H1 (cell line): ENCODE measurements at regions not wholly inside any gene's neighbourhood (a gene's known extent, or its start where the extent isn't known, plus 50 kb on each side); places are given as distances from the start of the nearest gene placed in this dataset.

Experiments
- CTCF ChIA-PET: fragments of 300-600 bp; sonication (Branson Sonifier 250); formaldehyde crosslinking; loops from one replicate; lab custom pipeline; 2021; ENCODE audit not compliant: partially characterized antibody; lab: Charles Lee
- POLR2A ChIA-PET: fragments of 300-600 bp; sonication (Branson Sonifier 250); formaldehyde crosslinking; loops from one replicate; lab custom pipeline; 2021; ENCODE audit warnings: inconsistent platforms; ENCODE audit not compliant: partially characterized antibody; lab: Charles Lee
- DNase-seq, 2 experiments: peaks; one replicate each; pipeline versions ENCODE4 v3.0.0 to v3.0.0-alpha.2; 2010 to 2022; ENCODE audit warnings: low spot score in 2 of 2, low read depth in 1 of 2, mixed read lengths in 1 of 2
- FAIRE-seq: peaks from 2 replicates; lab custom pipeline; 2011; peaks lifted over from hg19 to GRCh38; lab: Jason Lieb, UNC
- H2AFZ ChIP-seq: 2 replicates; pipeline ENCODE4 v1.8.1; 2012; ENCODE audit warnings: low read length, inconsistent platforms
- H2AK5ac ChIP-seq: 2 replicates; pipeline ENCODE4 v1.6.1; 2013; ENCODE audit warnings: low read depth, low read length
- H2BK120ac ChIP-seq: replicated peaks from 2 replicates; pipeline ENCODE3; 2013; ENCODE audit warnings: low read depth, low read length, inconsistent platforms
- H2BK12ac ChIP-seq: 2 replicates; pipeline ENCODE4 v1.6.1; 2013; ENCODE audit warnings: low read depth, low read length
- H2BK15ac ChIP-seq: 2 replicates; pipeline ENCODE4 v1.6.1; 2013; ENCODE audit warnings: low read length
- H2BK20ac ChIP-seq: 2 replicates; pipeline ENCODE4 v1.6.1; 2013; ENCODE audit warnings: low read length
- H2BK5ac ChIP-seq: 2 replicates; pipeline ENCODE4 v1.6.1; 2013; ENCODE audit warnings: low read depth, low read length
- H3K14ac ChIP-seq: 2 replicates; pipeline ENCODE4 v1.6.1; 2013; ENCODE audit warnings: inconsistent platforms; ENCODE audit not compliant: insufficient read length
- H3K18ac ChIP-seq: 2 replicates; pipeline ENCODE4 v1.6.1; 2013; ENCODE audit warnings: low read length; ENCODE audit errors: extremely low read depth
- H3K23ac ChIP-seq: 2 replicates; pipeline ENCODE4 v1.6.1; 2013; ENCODE audit warnings: inconsistent platforms; ENCODE audit not compliant: insufficient read length
- H3K23me2 ChIP-seq: 2 replicates; pipeline ENCODE4 v1.6.1; 2013; ENCODE audit warnings: low read depth, low read length
- H3K27ac ChIP-seq: 2 replicates; pipeline ENCODE4 v1.6.1; 2011; ENCODE audit warnings: low read depth, low read length, inconsistent platforms
- H3K27me3 ChIP-seq, 4 experiments: replicated peaks in 1 of 4; 1 replicate in 1 of 4; 2 replicates in 3 of 4; pipeline versions ENCODE4 v1.6.1 to v1.8.1; 2011 to 2013; ENCODE audit warnings: low read length in 3 of 4, mild to moderate bottlenecking in 3 of 4, inconsistent platforms in 2 of 4, mixed read lengths in 2 of 4, moderate library complexity in 1 of 4; ENCODE audit not compliant: control insufficient read depth in 3 of 4, insufficient read depth in 3 of 4; ENCODE audit errors: extremely low read depth in 1 of 4
- H3K36me3 ChIP-seq, 4 experiments: 2 replicates each; pipeline versions ENCODE4 v1.6.1 to v1.8.1; 2011 to 2013; ENCODE audit warnings: mild to moderate bottlenecking in 4 of 4, low read length in 3 of 4, moderate library complexity in 2 of 4, control low read depth in 1 of 4, inconsistent platforms in 1 of 4; ENCODE audit not compliant: insufficient read depth in 4 of 4, control insufficient read depth in 2 of 4
- H3K4ac ChIP-seq: replicated peaks from 2 replicates; pipeline ENCODE3; 2013; ENCODE audit warnings: low read length, low read depth, mixed read lengths, inconsistent platforms; ENCODE audit not compliant: insufficient read length
- H3K4me1 ChIP-seq, 4 experiments: replicated peaks in 1 of 4; 1 replicate in 1 of 4; 2 replicates in 3 of 4; pipeline versions ENCODE4 v1.6.1 to v1.8.1; 2011 to 2013; ENCODE audit warnings: low read length in 3 of 4, inconsistent platforms in 2 of 4, mixed read lengths in 1 of 4; ENCODE audit not compliant: insufficient read depth in 4 of 4, control insufficient read depth in 3 of 4
- H3K4me2 ChIP-seq, 2 experiments: 2 replicates each; pipeline versions ENCODE4 v1.6.1 to v1.8.1; 2011 to 2013; ENCODE audit warnings: low read depth in 2 of 2, low read length in 2 of 2, control low read depth in 1 of 2, inconsistent platforms in 1 of 2, mild to moderate bottlenecking in 1 of 2; ENCODE audit not compliant: insufficient read depth in 1 of 2
- H3K4me3 ChIP-seq, 4 experiments: fragments of 200-600, 300-600 bp in 1 of 4; sonication (generic), shearing (Covaris generic), sonication (Bioruptor Twin) in 1 of 4; 2 replicates each; pipeline versions ENCODE4 v1.5.1 to v1.8.1; 2011 to 2016; ENCODE audit warnings: low read length in 4 of 4, low read depth in 3 of 4, control low read depth in 2 of 4, inconsistent platforms in 2 of 4, mild to moderate bottlenecking in 2 of 4, mixed read lengths in 1 of 4, moderate library complexity in 1 of 4; ENCODE audit not compliant: insufficient read depth in 2 of 4; ENCODE audit errors: extremely low read depth in 1 of 4
- H3K56ac ChIP-seq: replicated peaks from 2 replicates; pipeline ENCODE3; 2013; ENCODE audit warnings: low read depth, mild to moderate bottlenecking, mixed read lengths, low read length, inconsistent platforms; ENCODE audit not compliant: insufficient read length
- H3K79me1 ChIP-seq: 2 replicates; pipeline ENCODE4 v1.6.1; 2013; ENCODE audit warnings: low read depth, low read length, control low read depth
- H3K79me2 ChIP-seq, 2 experiments: 2 replicates each; pipeline versions ENCODE4 v1.6.1 to v1.8.1; 2012 to 2013; ENCODE audit warnings: low read length in 2 of 2, mild to moderate bottlenecking in 2 of 2, inconsistent platforms in 1 of 2; ENCODE audit not compliant: insufficient read depth in 2 of 2, control insufficient read depth in 1 of 2
- H3K9ac ChIP-seq, 4 experiments: replicated peaks in 1 of 4; 1 replicate in 1 of 4; 2 replicates in 3 of 4; pipeline versions ENCODE4 v1.6.1 to v1.8.1; 2011 to 2013; ENCODE audit warnings: low read depth in 3 of 4, low read length in 3 of 4, control low read depth in 2 of 4, mild to moderate bottlenecking in 2 of 4, moderate library complexity in 2 of 4, inconsistent platforms in 1 of 4; ENCODE audit errors: extremely low read depth in 1 of 4
- H3K9me3 ChIP-seq, 2 experiments: 2 replicates each; pipeline versions ENCODE4 v1.6.1 to v1.8.1; 2012 to 2013; ENCODE audit warnings: mild to moderate bottlenecking in 2 of 2, moderate library complexity in 2 of 2, control low read depth in 1 of 2, inconsistent platforms in 1 of 2, low read depth in 1 of 2, low read length in 1 of 2, mixed read lengths in 1 of 2; ENCODE audit not compliant: insufficient read depth in 2 of 2
- H4K20me1 ChIP-seq, 2 experiments: replicated peaks in 1 of 2; 2 replicates each; pipeline versions ENCODE3 to v1.8.1; 2011 to 2013; ENCODE audit warnings: inconsistent platforms in 2 of 2, low read length in 2 of 2, mild to moderate bottlenecking in 1 of 2; ENCODE audit not compliant: insufficient read depth in 2 of 2, control insufficient read depth in 1 of 2
- H4K5ac ChIP-seq: 2 replicates; pipeline ENCODE4 v1.6.1; 2013; ENCODE audit warnings: low read length, low read depth, mixed read lengths, inconsistent platforms; ENCODE audit not compliant: insufficient read length
- H4K8ac ChIP-seq: 2 replicates; pipeline ENCODE4 v1.8.0; 2013; ENCODE audit warnings: mild to moderate bottlenecking, moderate library complexity, low read length, inconsistent platforms; ENCODE audit not compliant: insufficient read depth; ENCODE audit errors: extremely low read depth
- H4K91ac ChIP-seq: replicated peaks from 2 replicates; pipeline ENCODE3; 2013; ENCODE audit warnings: low read length, mixed read lengths, inconsistent platforms; ENCODE audit not compliant: insufficient read length
- CEBPB ChIP-seq: IDR thresholded peaks from 2 replicates; pipeline ENCODE4 v1.6.1; 2012; ENCODE audit warnings: low read depth, low read length
- CHD2 ChIP-seq: IDR thresholded peaks from 2 replicates; pipeline ENCODE4 v1.6.1; 2012; ENCODE audit warnings: low read length, improper control_type of control experiment
- EGR1 ChIP-seq: IDR thresholded peaks from 2 replicates; pipeline ENCODE4 v1.6.1; 2011; ENCODE audit warnings: low read depth, low read length, borderline replicate concordance
- EP300 ChIP-seq, 2 experiments: IDR thresholded peaks; 1 replicate in 1 of 2; 2 replicates in 1 of 2; pipeline ENCODE4 v1.6.1; 2011 to 2012; ENCODE audit warnings: low read depth in 2 of 2, low read length in 2 of 2, mild to moderate bottlenecking in 2 of 2, borderline replicate concordance in 1 of 2, inconsistent platforms in 1 of 2, moderate library complexity in 1 of 2
- JUN ChIP-seq: IDR thresholded peaks from 2 replicates; pipeline ENCODE4 v1.6.1; 2011; ENCODE audit warnings: low read depth, mild to moderate bottlenecking, improper control_type of control experiment, low read length
- KDM4A ChIP-seq: IDR thresholded peaks from one replicate; pipeline ENCODE4 v1.7.1; 2012; ENCODE audit warnings: low read depth, mild to moderate bottlenecking, moderate library complexity, low read length, inconsistent platforms; ENCODE audit not compliant: severe bottlenecking
- NANOG ChIP-seq: IDR thresholded peaks from 2 replicates; pipeline ENCODE4 v1.6.1; 2011; ENCODE audit warnings: low read length, low read depth, mild to moderate bottlenecking, inconsistent platforms; ENCODE audit not compliant: insufficient read depth, poor library complexity, severe bottlenecking
- SAP30 ChIP-seq: fragments of 300-600 bp; sonication (generic); IDR thresholded peaks from 2 replicates; pipeline ENCODE4 v1.7.1; 2012; ENCODE audit warnings: low read length, moderate library complexity, mild to moderate bottlenecking, inconsistent platforms; ENCODE audit not compliant: insufficient read depth, insufficient replicate concordance
- SIN3A ChIP-seq, 2 experiments: IDR thresholded peaks in 1 of 2; conservative IDR thresholded peaks in 1 of 2; 2 replicates each; pipeline ENCODE4 v1.6.1; 2011 to 2012; ENCODE audit warnings: low read length in 2 of 2, improper control_type of control experiment in 1 of 2, low read depth in 1 of 2, mild to moderate bottlenecking in 1 of 2
- SIRT6 ChIP-seq: IDR thresholded peaks from one replicate; pipeline ENCODE4 v1.7.1; 2012; ENCODE audit warnings: low read length, inconsistent platforms
- SP4 ChIP-seq: IDR thresholded peaks from 2 replicates; pipeline ENCODE4 v1.6.1; 2012; ENCODE audit warnings: low read length, inconsistent platforms
- YY1 ChIP-seq: IDR thresholded peaks from 2 replicates; pipeline ENCODE4 v1.6.1; 2011; ENCODE audit warnings: low read depth, mild to moderate bottlenecking, low read length
- WGBS, 2 experiments: shearing (Covaris generic) in 1 of 2; methylation state at CpG; one replicate each; pipeline versions ENCODE4 v1.1.6 to v1.1.7; 2013 to 2015; ENCODE audit warnings: low lambda C conversion rate in 2 of 2, mixed read lengths in 2 of 2, inconsistent platforms in 1 of 2, low coverage in 1 of 2, missing lambda C conversion rate in 1 of 2; ENCODE audit not compliant: insufficient replicate concordance in 2 of 2, insufficient coverage in 1 of 2, insufficient read length in 1 of 2; ENCODE audit errors: extremely low coverage in 1 of 2, missing lambda C conversion rate in 1 of 2; 5-methylcytosine and 5-hydroxymethylcytosine counted together
- TF ChIP-seq, protein P1 (sequence below): IDR thresholded peaks from 2 replicates; pipeline ENCODE4 v1.6.1; 2012; ENCODE audit warnings: low read length, inconsistent platforms

DNA sequence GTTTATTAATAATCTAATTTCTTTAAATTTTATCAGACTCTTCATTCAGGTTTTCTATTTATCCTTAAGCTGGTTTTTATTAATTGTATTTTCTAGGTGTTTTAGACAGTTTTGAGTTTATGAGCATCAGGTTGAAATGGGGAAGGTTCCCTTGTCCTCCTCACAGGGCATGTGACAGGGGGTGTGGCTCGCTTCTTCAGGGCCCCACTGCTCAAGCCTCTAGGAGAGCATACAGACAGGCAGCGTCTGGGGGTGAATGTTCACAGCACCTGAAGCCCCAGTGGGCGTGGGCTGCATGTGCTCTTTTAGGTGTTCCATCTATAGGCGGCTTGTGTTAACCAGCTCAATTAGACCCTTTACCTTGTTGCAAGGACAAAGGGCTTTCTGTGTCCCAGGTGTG, 78.2 kb upstream of the RUFY1 start:
- H3K23ac ChIP-seq = no peak overlapping the region
- H2AFZ ChIP-seq = no peak overlapping the region
- no peaks in the 10 kb centered on the region for H4K20me1 ChIP-seq
- H3K27me3 ChIP-seq = no peaks in the 10 kb centered on the region
- no peaks in the 10 kb centered on the region for H3K79me2 ChIP-seq
- no peaks in the 10 kb centered on the region for H3K23me2 ChIP-seq
- H2BK5ac ChIP-seq = no peak overlapping the region
- H3K14ac ChIP-seq = no peak overlapping the region
- H4K8ac ChIP-seq = no peak overlapping the region; the same call in 1 of the 2 replicates
- H3K9me3 ChIP-seq = no peaks in the 10 kb centered on the region
- H3K9ac ChIP-seq = no peak overlapping the region
- no peaks in the 10 kb centered on the region for H3K79me1 ChIP-seq
- H2BK12ac ChIP-seq = no peak overlapping the region
- H3K4me1 ChIP-seq = peaks cover 0 to 3% (median 0%) of the 10 kb centered on the region in 4 experiments; a peak in 1 of 7 replicates
- H3K27ac ChIP-seq = no peak overlapping the region
- CTCF ChIA-PET = interaction anchor here (1.3 kb wide), 1 partner anchor 25 kb away, joined by 3 read pairs; no protein-coding TSS in a partner anchor
- no peak overlapping the region for H4K5ac ChIP-seq
- no peak overlapping the region for H3K18ac ChIP-seq
- no peak overlapping the region for H3K56ac ChIP-seq
- H4K91ac ChIP-seq = no peak overlapping the region
- H3K4me2 ChIP-seq = no peak overlapping the region
- POLR2A ChIA-PET = no interaction called here
- no peak for DNase-seq
- WGBS, 2 experiments = 61% methylated on average over 4 of the region's 4 CpGs; no CpG with 5 or more reads in 1 of the 2 experiments
- H3K4me3 ChIP-seq = no peak overlapping the region
- no peak overlapping the region for H2BK20ac ChIP-seq
- H3K36me3 ChIP-seq = no peaks in the 10 kb centered on the region
- no peak overlapping the region for H2BK15ac ChIP-seq
- no peak overlapping the region for H2AK5ac ChIP-seq
- H3K4ac ChIP-seq = no peak overlapping the region
- no peak for FAIRE-seq
- H2BK120ac ChIP-seq = no peak overlapping the region
- TF ChIP-seq CHD2 (no peak), SAP30 (no peak), EGR1 (no peak), SP4 (no peak), SIN3A (conservative IDR thresholded peaks at IDR 0.05 in 1 of 2, IDR thresholded peaks at IDR 0.05 in 1 of 2; ENCODE audit: low read depth in 1 of 2, low read length in 2 of 2) (no peak), YY1 (no peak), CEBPB (no peak), KDM4A (no peak), NANOG (no peak), SIRT6 (no peak), JUN (no peak), EP300 (IDR thresholded peaks at IDR 0.05; ENCODE audit: borderline replicate concordance in 1 of 2, low read depth in 2 of 2, low read length in 2 of 2) (no peak)
- TF ChIP-seq, protein P1, sequence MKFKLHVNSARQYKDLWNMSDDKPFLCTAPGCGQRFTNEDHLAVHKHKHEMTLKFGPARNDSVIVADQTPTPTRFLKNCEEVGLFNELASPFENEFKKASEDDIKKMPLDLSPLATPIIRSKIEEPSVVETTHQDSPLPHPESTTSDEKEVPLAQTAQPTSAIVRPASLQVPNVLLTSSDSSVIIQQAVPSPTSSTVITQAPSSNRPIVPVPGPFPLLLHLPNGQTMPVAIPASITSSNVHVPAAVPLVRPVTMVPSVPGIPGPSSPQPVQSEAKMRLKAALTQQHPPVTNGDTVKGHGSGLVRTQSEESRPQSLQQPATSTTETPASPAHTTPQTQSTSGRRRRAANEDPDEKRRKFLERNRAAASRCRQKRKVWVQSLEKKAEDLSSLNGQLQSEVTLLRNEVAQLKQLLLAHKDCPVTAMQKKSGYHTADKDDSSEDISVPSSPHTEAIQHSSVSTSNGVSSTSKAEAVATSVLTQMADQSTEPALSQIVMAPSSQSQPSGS = no peak
